ENCODE measurements at regions not wholly inside any gene's neighbourhood (a gene's known extent, or its start where the extent isn't known, plus 50 kb on each side); places are given as distances from the start of the nearest gene placed in this dataset.
"Not testable (repeated sequence)": the region's sequence is repeated elsewhere in the genome, so short reads cannot be mapped to it uniquely, and the experiment has no call there.

DNA sequence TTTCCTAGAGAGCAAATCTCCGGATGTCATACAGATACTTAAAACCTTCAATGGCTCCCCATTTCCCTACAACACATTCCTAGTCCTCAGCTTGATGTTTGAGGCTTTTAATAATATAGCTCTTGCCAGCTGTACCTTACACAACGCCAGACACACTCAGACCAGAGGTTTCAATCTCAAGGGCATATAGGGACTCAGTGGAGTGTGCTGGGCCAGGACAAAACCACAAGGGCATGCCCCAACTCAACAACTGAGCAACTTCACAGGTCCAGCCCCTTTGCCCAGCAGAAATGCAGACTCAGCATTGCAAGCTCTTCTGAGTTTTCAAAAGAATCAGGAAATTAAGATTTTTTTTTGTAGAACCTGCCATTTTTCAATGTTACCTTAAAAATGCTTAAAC is 95.4 kb upstream of the RRN3 start:
- TF ChIP-seq JUN (IDR thresholded peaks at IDR 0.05); POLR2A (IDR thresholded peaks at IDR 0.05; ENCODE audit: low read length); KDM1A (IDR thresholded peaks at IDR 0.05; ENCODE audit: low read depth); BHLHE40 (IDR thresholded peaks at IDR 0.05; ENCODE audit: low read depth, low read length); HDAC2 (IDR thresholded peaks at IDR 0.05); SMC3 (IDR thresholded peaks at IDR 0.05); EP300 (IDR thresholded peaks at IDR 0.05): not testable (repeated sequence)
- TF ChIP-seq, protein P1, sequence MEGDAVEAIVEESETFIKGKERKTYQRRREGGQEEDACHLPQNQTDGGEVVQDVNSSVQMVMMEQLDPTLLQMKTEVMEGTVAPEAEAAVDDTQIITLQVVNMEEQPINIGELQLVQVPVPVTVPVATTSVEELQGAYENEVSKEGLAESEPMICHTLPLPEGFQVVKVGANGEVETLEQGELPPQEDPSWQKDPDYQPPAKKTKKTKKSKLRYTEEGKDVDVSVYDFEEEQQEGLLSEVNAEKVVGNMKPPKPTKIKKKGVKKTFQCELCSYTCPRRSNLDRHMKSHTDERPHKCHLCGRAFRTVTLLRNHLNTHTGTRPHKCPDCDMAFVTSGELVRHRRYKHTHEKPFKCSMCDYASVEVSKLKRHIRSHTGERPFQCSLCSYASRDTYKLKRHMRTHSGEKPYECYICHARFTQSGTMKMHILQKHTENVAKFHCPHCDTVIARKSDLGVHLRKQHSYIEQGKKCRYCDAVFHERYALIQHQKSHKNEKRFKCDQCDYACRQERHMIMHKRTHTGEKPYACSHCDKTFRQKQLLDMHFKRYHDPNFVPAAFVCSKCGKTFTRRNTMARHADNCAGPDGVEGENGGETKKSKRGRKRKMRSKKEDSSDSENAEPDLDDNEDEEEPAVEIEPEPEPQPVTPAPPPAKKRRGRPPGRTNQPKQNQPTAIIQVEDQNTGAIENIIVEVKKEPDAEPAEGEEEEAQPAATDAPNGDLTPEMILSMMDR (IDR thresholded peaks at IDR 0.05), result not testable (repeated sequence)
- TF ChIP-seq, protein P2, sequence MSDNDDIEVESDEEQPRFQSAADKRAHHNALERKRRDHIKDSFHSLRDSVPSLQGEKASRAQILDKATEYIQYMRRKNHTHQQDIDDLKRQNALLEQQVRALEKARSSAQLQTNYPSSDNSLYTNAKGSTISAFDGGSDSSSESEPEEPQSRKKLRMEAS (IDR thresholded peaks at IDR 0.05), result not testable (repeated sequence)
- TF ChIP-seq, protein P3, sequence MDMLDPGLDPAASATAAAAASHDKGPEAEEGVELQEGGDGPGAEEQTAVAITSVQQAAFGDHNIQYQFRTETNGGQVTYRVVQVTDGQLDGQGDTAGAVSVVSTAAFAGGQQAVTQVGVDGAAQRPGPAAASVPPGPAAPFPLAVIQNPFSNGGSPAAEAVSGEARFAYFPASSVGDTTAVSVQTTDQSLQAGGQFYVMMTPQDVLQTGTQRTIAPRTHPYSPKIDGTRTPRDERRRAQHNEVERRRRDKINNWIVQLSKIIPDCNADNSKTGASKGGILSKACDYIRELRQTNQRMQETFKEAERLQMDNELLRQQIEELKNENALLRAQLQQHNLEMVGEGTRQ (IDR thresholded peaks at IDR 0.05), result not testable (repeated sequence)
